ENCODE measurements at regions not wholly inside any gene's neighbourhood (a gene's known extent, or its start where the extent isn't known, plus 50 kb on each side); places are given as distances from the start of the nearest gene placed in this dataset.

DNA sequence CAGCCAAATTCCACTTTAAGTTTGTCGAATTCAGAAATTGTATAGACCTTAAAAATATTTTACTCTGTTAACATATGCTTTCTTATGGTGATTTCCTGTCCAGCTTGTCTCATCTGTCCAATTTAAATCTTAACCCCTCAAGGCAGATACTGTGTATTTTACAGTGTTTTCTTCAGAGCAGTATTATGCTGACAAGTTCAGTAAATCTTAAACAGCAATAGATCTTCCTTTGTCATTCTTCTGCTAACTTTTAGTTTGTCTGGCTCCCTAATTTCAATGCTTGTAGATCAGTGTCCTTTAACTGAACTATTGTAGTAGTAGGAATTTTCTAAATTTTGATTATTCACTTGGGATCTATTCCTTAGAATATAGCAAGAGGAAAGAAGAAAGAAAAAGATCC lies 52.8 kb upstream of the MEIS1 start:
- Mint-ChIP-seq H3K9me3 (no peaks in the 10 kb centered on the region), H3K27ac (no peak overlapping the region), H3K4me1 (ENCODE audit: low read depth) (no peaks in the 10 kb centered on the region), H3K4me3 (no peak overlapping the region), H3K27me3 (no peaks in the 10 kb centered on the region), H3K36me3 (ENCODE audit: low read depth) (no peaks in the 10 kb centered on the region)
- no peak for DNase-seq

DNA sequence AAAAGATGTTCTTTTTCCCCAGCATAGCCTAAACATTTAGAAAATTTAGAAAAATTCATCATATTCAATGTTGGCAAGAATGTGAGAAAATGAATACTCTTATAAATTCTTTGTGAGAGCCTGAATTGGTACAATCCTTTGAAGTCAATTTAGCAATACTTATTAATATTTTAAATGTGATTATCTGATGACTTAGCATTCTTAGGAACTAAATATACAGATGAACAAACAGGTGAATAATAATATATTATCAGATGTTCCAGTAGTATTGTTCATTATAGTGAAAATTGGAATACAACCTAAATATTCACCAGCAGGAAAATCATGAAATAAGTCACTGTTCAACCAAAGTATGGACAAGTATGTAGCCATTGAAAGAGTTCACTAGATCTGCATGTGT lies 55.5 kb upstream of the MEIS1 start:
- H3K27me3 Mint-ChIP-seq = no peaks in the 10 kb centered on the region
- DNase-seq = no peak
- no peak overlapping the region for H3K27ac Mint-ChIP-seq
- no peaks in the 10 kb centered on the region for H3K36me3 Mint-ChIP-seq (ENCODE audit: low read depth)
- H3K4me3 Mint-ChIP-seq = no peak overlapping the region
- H3K4me1 Mint-ChIP-seq (ENCODE audit: low read depth) = no peaks in the 10 kb centered on the region
- H3K9me3 Mint-ChIP-seq = no peaks in the 10 kb centered on the region

DNA sequence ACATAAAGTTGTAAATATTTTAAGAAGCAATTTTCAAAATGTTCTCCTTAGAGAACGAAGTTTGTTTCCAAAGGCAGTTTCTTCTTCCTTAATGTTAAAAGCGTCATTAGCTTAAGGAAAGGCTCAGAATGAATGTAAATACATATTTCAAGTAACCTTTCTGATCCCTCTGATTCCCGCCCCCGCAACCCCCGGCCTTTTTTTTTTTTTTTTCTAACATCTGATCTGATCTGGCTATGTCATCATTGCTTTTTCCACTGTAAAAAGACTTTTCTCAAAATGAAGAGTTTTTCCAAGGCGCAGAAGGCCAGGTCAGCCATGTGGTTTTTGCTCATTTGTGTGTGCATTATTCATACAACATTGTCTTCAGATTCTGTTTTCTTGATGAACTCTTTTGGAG lies 57.1 kb upstream of the MEIS1 start:
- Mint-ChIP-seq H3K36me3 (ENCODE audit: low read depth) (no peaks in the 10 kb centered on the region), H3K4me1 (ENCODE audit: low read depth) (no peaks in the 10 kb centered on the region), H3K27me3 (no peaks in the 10 kb centered on the region), H3K27ac (no peak overlapping the region), H3K9me3 (no peaks in the 10 kb centered on the region), H3K4me3 (no peak overlapping the region)
- DNase-seq = no peak

DNA sequence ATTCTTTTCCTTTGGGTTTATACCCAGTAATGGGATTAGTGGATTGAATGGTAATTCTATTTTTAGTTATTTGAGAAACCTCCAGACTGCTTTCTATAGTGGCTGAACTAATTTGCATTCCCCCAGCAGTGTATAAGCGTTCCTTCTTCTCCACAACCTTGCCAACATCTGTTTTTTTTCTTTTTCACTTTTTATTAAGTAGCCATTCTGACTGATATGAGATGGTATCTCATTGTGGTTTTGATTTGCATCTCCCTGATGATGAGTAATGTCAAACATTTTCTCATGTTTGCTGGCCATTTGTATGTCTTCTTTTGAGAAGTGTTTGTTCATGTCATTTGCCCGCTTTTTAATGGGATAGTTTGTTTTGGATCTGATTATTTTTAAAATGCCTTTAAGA lies 64.1 kb upstream of the MEIS1 start:
- DNase-seq = no peak
- Mint-ChIP-seq H3K4me1 (ENCODE audit: low read depth) (no peaks in the 10 kb centered on the region), H3K27ac (no peak overlapping the region), H3K9me3 (no peaks in the 10 kb centered on the region), H3K27me3 (no peaks in the 10 kb centered on the region), H3K4me3 (no peak overlapping the region), H3K36me3 (ENCODE audit: low read depth) (no peaks in the 10 kb centered on the region)

DNA sequence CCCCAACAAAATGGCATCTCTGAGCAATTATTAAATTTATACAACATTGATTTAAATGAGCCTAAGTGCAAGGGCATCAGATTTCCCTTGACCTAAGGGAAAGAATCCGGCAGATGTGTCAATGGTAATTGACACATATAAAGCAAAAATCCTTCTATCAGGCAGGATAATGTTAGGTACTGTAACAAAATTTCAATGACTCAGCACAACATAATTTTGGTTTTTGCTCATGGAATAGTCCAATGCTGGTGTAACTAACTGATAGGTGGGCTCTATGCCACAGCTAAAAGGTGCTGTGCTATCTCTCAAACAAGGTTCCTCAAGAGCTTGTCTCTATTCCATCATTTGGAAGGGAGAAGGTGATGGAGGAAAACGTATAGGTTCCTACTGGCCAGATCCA lies 68.3 kb upstream of the MEIS1 start:
- H3K27me3 Mint-ChIP-seq = no peaks in the 10 kb centered on the region
- H3K9me3 Mint-ChIP-seq = no peaks in the 10 kb centered on the region
- no peaks in the 10 kb centered on the region for H3K36me3 Mint-ChIP-seq (ENCODE audit: low read depth)
- DNase-seq = no peak
- H3K4me1 Mint-ChIP-seq (ENCODE audit: low read depth) = no peaks in the 10 kb centered on the region
- H3K4me3 Mint-ChIP-seq = no peak overlapping the region
- no peak overlapping the region for H3K27ac Mint-ChIP-seq

- Mint-ChIP-seq H3K36me3 (ENCODE audit: low read depth) (no peaks in the 10 kb centered on the region), H3K4me3 (no peak overlapping the region), H3K27me3 (no peaks in the 10 kb centered on the region), H3K27ac (no peak overlapping the region), H3K9me3 (no peaks in the 10 kb centered on the region), H3K4me1 (ENCODE audit: low read depth) (no peaks in the 10 kb centered on the region)
- no peak for DNase-seq
Observed at GRCh38 chr2:66364495-66365333, 70.2 kb upstream of the MEIS1 start.

DNA sequence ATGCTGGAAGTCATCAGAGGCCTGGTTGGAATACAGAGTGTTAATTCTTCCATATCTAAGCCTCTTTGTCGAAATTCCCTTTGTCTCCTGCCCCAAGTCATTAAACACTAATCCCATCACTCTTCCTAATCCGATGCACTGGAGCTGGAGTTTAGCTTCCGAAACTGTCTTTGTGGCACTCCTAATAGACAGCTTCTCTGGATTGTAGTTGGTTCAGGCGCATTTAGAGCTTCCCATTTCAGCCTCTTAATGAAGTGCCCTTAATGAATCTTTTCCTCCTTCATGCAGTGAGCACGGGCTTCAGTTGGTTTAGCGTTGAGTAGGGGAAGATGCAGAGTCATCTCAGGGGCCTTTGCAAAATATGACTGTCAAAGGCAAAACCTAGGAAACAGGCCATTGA lies 72.2 kb upstream of the MEIS1 start:
- Mint-ChIP-seq H3K27ac (no peak overlapping the region), H3K4me1 (ENCODE audit: low read depth) (no peaks in the 10 kb centered on the region), H3K9me3 (no peaks in the 10 kb centered on the region), H3K27me3 (no peaks in the 10 kb centered on the region), H3K36me3 (ENCODE audit: low read depth) (no peaks in the 10 kb centered on the region), H3K4me3 (no peak overlapping the region)
- no peak for DNase-seq

DNA sequence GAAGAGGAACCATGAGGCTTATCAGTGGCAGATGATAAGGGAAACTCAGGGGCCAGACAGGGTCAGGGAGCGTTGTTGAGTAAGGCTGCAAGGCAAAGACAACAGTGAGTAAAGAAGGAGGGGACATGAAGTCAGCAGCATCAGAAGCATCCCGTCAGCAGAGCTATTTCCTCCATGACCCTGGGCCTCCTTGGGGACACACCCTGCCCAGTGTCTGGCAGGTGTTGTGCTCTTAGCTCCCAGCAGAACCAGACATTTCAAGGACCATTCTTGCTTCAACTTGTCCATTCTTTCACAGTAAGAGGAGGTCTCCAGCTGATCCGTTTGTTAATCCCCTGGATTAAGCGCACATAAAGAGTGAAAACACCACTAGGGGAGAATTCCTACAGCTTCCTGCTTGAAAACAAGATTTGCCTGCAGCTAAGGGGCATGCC lies 88.7 kb upstream of the MEIS1 start:
- Mint-ChIP-seq H3K9me3 (peaks cover 13% of the 10 kb centered on the region), H3K27me3 (no peaks in the 10 kb centered on the region), H3K4me3 (no peak overlapping the region), H3K27ac (no peak overlapping the region), H3K36me3 (ENCODE audit: low read depth) (no peaks in the 10 kb centered on the region), H3K4me1 (ENCODE audit: low read depth) (no peaks in the 10 kb centered on the region)
- no peak for DNase-seq

GRCh38 chr2:66344087-66344663 lies 90.8 kb upstream of the MEIS1 start:
- H3K4me1 Mint-ChIP-seq (ENCODE audit: low read depth) = no peaks in the 10 kb centered on the region

DNA sequence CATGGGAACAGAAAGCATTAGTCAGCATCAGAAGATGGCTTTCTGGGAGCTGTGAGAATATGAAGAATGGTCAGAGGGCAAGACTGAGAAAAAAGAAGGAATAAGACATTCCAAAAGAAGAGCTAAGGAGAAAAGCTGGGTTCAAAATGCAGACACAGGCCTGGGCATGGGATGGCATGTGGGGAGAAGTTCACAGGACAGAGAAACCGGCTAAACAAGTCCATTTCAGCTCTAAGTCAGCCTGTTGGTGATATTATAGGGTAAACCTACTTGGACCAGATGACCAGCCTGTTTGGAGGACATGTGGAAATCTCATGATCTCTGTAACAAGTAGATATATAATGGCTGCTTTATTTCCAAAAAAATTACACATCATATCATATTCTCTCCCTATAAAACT lies 91.7 kb upstream of the MEIS1 start:
- H3K4me3 Mint-ChIP-seq = no peak overlapping the region
- no peaks in the 10 kb centered on the region for H3K36me3 Mint-ChIP-seq (ENCODE audit: low read depth)
- H3K9me3 Mint-ChIP-seq = peaks cover 13% of the 10 kb centered on the region
- H3K4me1 Mint-ChIP-seq (ENCODE audit: low read depth) = no peaks in the 10 kb centered on the region
- no peak overlapping the region for H3K27ac Mint-ChIP-seq
- no peaks in the 10 kb centered on the region for H3K27me3 Mint-ChIP-seq
- no peak for DNase-seq

More at GRCh38 chr2:66344087-66344663, 90.8 kb upstream of the MEIS1 start:
- no peak overlapping the region for H3K4me3 Mint-ChIP-seq
- no peaks in the 10 kb centered on the region for H3K27me3 Mint-ChIP-seq
- H3K27ac Mint-ChIP-seq = no peak overlapping the region
- H3K36me3 Mint-ChIP-seq (ENCODE audit: low read depth) = no peaks in the 10 kb centered on the region
- H3K9me3 Mint-ChIP-seq = peaks cover 13% of the 10 kb centered on the region
- DNase-seq = no peak

GRCh38 chr2:66340521-66340920 lies 94.4 kb upstream of the MEIS1 start:
- DNase-seq = no peak
- no peaks in the 10 kb centered on the region for H3K36me3 Mint-ChIP-seq (ENCODE audit: low read depth)
- H3K4me3 Mint-ChIP-seq = no peak overlapping the region

DNA sequence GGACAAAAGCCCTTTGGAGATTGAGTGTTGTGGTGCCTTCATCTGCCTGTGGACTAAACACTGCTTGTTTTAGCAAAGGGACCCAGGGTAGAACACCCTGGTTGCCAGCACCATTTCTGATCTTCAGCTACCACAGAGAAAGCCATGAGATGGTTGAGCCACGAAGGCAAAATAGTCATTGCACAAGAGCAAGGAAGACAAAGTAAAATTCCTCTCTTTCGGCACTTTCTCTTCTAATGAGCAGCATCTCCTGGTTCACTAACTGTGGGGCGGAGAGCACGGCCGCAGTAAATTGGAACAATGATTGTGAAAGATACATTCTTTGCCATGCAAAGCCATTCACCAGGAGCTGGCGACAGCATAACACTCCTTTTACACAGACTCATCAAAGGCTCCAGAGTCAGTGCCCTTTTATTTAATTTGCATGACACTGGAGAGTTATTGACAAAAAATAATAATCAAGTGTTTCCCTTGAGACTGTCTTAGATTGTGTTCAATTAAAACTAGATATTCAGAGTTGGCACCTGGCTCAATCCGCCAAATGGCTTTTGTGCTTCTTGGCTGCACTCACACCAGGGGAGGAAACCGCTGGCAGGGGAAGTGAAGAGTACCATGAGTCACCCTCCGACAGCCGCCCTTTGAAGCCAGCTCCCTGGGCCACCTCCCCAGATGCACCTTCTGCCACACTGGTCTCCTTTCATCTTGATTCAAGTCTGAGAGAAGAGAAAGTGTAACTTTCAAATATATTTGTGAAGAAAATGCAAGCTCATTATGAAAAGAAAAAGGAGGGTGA lies 100.5 kb upstream of the MEIS1 start:
- Mint-ChIP-seq H3K4me3 (no peak overlapping the region), H3K27ac (no peak overlapping the region), H3K27me3 (no peaks in the 10 kb centered on the region)

More at GRCh38 chr2:66340521-66340920, 94.4 kb upstream of the MEIS1 start:
- Mint-ChIP-seq H3K4me1 (ENCODE audit: low read depth) (no peaks in the 10 kb centered on the region), H3K27me3 (no peaks in the 10 kb centered on the region), H3K9me3 (peaks cover 8% of the 10 kb centered on the region), H3K27ac (no peak overlapping the region)

DNA sequence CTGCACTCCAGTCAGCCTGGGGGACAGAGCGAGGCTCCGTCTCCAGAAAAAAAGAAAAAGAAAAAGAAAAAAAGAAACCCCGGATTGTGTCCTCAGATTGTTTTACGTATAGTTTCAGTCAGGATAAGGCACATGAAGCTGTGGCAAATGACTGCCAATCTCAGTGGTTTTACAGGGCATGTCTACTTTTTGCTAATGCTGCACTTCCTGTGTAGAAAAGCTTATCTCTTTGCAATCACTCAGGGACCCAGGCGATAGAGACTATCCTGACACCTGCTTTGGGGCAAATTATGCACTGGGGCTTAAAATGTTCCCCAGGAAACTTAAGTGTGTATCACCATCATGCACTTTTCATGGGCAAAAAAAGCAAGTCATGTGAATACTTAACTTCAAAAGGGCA lies 103.7 kb upstream of the MEIS1 start:
- Mint-ChIP-seq H3K27me3 (no peaks in the 10 kb centered on the region), H3K36me3 (ENCODE audit: low read depth) (no peaks in the 10 kb centered on the region), H3K9me3 (no peaks in the 10 kb centered on the region), H3K27ac (no peak overlapping the region), H3K4me1 (ENCODE audit: low read depth) (no peaks in the 10 kb centered on the region), H3K4me3 (no peak overlapping the region)
- no peak for DNase-seq

More for the DNA sequence above, 100.5 kb upstream of the MEIS1 start:
- Mint-ChIP-seq H3K9me3 (no peaks in the 10 kb centered on the region), H3K4me1 (ENCODE audit: low read depth) (no peaks in the 10 kb centered on the region), H3K36me3 (ENCODE audit: low read depth) (no peaks in the 10 kb centered on the region)
- DNase-seq = no peak

DNA sequence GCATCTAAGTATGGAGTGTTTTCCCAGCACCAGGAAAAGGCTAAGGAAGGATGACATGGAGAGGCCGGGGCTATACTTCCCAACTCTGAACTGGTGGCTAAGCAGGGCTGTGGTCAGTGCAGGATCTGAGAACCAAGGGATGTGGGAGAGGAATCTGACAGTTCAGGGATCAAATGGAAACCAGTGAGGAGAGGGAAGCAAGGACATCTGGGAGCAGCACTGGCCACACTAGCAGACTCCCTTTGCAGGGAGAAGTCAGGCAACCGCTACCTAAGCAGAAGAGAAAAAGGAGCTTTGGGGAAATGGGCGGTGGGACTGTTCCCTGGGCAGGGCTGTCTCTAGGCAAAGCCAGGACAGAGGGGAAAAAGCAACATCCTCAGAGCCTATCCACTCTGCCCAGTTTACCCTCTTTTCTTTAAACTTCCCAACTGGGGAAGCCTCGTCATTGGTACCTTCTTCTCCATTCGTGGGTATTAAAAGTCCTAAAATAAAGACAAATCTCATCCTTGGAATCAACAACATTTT lies 105.8 kb upstream of the MEIS1 start:
- Mint-ChIP-seq H3K27ac (no peak overlapping the region), H3K4me3 (no peak overlapping the region), H3K36me3 (ENCODE audit: low read depth) (no peaks in the 10 kb centered on the region), H3K9me3 (no peaks in the 10 kb centered on the region), H3K4me1 (ENCODE audit: low read depth) (no peaks in the 10 kb centered on the region), H3K27me3 (no peaks in the 10 kb centered on the region)
- no peak for DNase-seq

Data from activated T-cell treated with anti-CD3 and anti-CD28 coated beads, Interleukin-2, amount 50 U/mL, for 24 hours (primary cell).